MM.1S (cell line): ENCODE measurements at regions not wholly inside any gene's neighbourhood (a gene's known extent, or its start where the extent isn't known, plus 50 kb on each side); places are given as distances from the start of the nearest gene placed in this dataset.

Experiments used
- CTCF ChIP-seq: fragments of 300-600 bp; sonication (generic); IDR thresholded peaks from 2 replicates; pipeline ENCODE4 v1.5.1; 2016; ENCODE audit warnings: antibody characterized with exemption, low read length, mixed read lengths
- EZH2 ChIP-seq: fragments of 300-600 bp; sonication (generic); optimal IDR thresholded peaks from 2 replicates; pipeline ENCODE3; 2017; ENCODE audit warnings: low read depth, mild to moderate bottlenecking, antibody characterized with exemption, low read length, mixed read lengths

GRCh38 chr7:81284576-81284975 is 365.7 kb upstream of the SEMA3C start:
- TF ChIP-seq CTCF (no peak), EZH2 (no peak)
